ENCODE measurements at regions not wholly inside any gene's neighbourhood (a gene's known extent, or its start where the extent isn't known, plus 50 kb on each side); places are given as distances from the start of the nearest gene placed in this dataset.

GRCh38 chr3:187823746-187824145 lies 78.5 kb upstream of the BCL6 start:
- no peak for TF ChIP-seq CTCF (IDR thresholded peaks at IDR 0.05 in 8 of 11, conservative IDR thresholded peaks at IDR 0.05 in 3 of 11)
- no peak for TF ChIP-seq POLR2A (IDR thresholded peaks at IDR 0.05)
- no peak for TF ChIP-seq POLR2AphosphoS5 (IDR thresholded peaks at IDR 0.05)

All from spleen (tissue), 7 donors.